Erythroblast (primary cell): ENCODE measurements at regions not wholly inside any gene's neighbourhood (a gene's known extent, or its start where the extent isn't known, plus 50 kb on each side); places are given as distances from the start of the nearest gene placed in this dataset.

ENCODE experiments used
- GATA1 ChIP-seq: IDR thresholded peaks from 2 replicates; pipeline ENCODE4 v1.6.1; 2011; ENCODE audit warnings: low read depth, mild to moderate bottlenecking, control low read depth, low read length, moderate library complexity
- POLR2A ChIP-seq: IDR thresholded peaks from 2 replicates; pipeline ENCODE4 v1.6.1; 2011; ENCODE audit warnings: mild to moderate bottlenecking, low read length

DNA sequence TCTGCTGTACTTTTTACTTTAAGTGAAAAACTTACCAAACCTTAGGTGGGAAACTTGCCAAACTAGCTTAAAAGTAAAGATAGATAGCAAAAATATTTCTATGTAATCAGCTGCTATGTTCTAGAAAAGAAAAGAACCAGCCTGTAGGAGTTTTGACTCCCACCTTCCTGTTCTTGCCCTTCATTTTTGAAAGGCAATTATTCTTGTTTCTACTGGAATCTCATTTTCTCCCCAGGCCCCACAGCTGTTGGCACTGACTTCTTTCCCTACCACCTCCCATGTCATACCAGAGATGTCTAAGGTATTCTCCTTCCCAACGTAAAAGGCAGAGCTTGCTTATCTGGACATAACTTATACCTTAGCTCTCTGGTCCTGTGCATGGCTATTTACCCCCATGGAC lies 389.7 kb downstream of the ARHGEF28 start:
- no peak for TF ChIP-seq POLR2A
- TF ChIP-seq GATA1: no peak
